Right lobe of liver (tissue), 6 donors: ENCODE measurements at regions not wholly inside any gene's neighbourhood (a gene's known extent, or its start where the extent isn't known, plus 50 kb on each side); places are given as distances from the start of the nearest gene placed in this dataset.

Experiments used
- ATAC-seq, 4 donors: fragments of 200-7000 bp; cut with Tn5 transposase; one replicate each; pipeline ENCODE4 v1.9.1; 2020; ENCODE audit warnings: mild to moderate bottlenecking in 4 of 4, moderate library complexity in 4 of 4
- DNase-seq, 3 donors: peaks; one replicate each; pipeline ENCODE4 v3.0.0-alpha.2; 2020
- H3K27ac ChIP-seq, 3 donors: fragments of 200-600 bp; one replicate each; pipeline ENCODE4 v1.8.0; 2022
- H3K27me3 ChIP-seq, 2 donors: fragments of 200-600 bp; one replicate each; pipeline ENCODE4 v1.8.0; 2022
- H3K36me3 ChIP-seq, 4 donors: fragments of 200-600 bp; sonication (generic) in 1 of 4; one replicate each; pipeline versions ENCODE4 v1.5.1 to v1.8.0; 2017 to 2022; ENCODE audit warnings: control low read depth in 1 of 4
- H3K4me1 ChIP-seq, 4 donors: fragments of 200-600 bp; sonication (generic) in 1 of 4; one replicate each; pipeline versions ENCODE4 v1.5.1 to v1.8.0; 2017 to 2022; ENCODE audit warnings: control low read depth in 1 of 4
- H3K4me3 ChIP-seq, 3 donors: fragments of 200-600 bp; one replicate each; pipeline ENCODE4 v1.8.0; 2022
- H3K9me3 ChIP-seq, 4 donors: fragments of 200-600 bp; sonication (generic) in 1 of 4; one replicate each; pipeline versions ENCODE4 v1.5.1 to v1.8.0; 2017 to 2022; ENCODE audit warnings: control low read depth in 1 of 4
- CTCF ChIP-seq, 4 donors: fragments of 200-600 bp in 3 of 4; fragments of 450-650 bp in 1 of 4; IDR thresholded peaks; one replicate each; pipeline versions ENCODE4 v1.5.1 to v1.8.0; 2016 to 2022; ENCODE audit warnings: antibody characterized with exemption in 4 of 4, mild to moderate bottlenecking in 2 of 4
- POLR2A ChIP-seq: fragments of 450-650 bp; IDR thresholded peaks from one replicate; pipeline ENCODE4 v1.6.1; 2017; ENCODE audit warnings: antibody characterized with exemption, mild to moderate bottlenecking
- WGBS: methylation state at CpG from one replicate; pipeline ENCODE4 v1.1.6; 2018; ENCODE audit warnings: low coverage, low lambda C conversion rate; ENCODE audit not compliant: insufficient coverage; ENCODE audit errors: missing lambda C conversion rate; 5-methylcytosine and 5-hydroxymethylcytosine counted together
- intact Hi-C, 2 donors: fragments of 100-400 bp; cut with DNase I; formaldehyde crosslinking; loops; one replicate each; pipeline versions ENCODE4 v1.11.2 to v1.14.1; 2022
- donor health status: DM: no; HTN: yes; CAD: no.
- donor health status: DM: no; HTN: no; CAD: no.
- donor health status: DM: no; HTN: no; CAD: no.
- donor health status: DM: no; HTN: yes; CAD: no.
- donor health status: DM: no; HTN: yes; CAD: no.

GRCh38 chr1:170864876-170865538 is 70.3 kb upstream of the MROH9 start:
- WGBS: 42% methylated on average over 2 of the region's 2 CpGs
- TF ChIP-seq POLR2A: no peak
- TF ChIP-seq CTCF (IDR thresholded peaks at IDR 0.05): no peak
- Histone ChIP-seq H3K4me1 (no peaks in the 10 kb centered on the region), H3K27me3 (no peaks in the 10 kb centered on the region), H3K36me3 (no peaks in the 10 kb centered on the region), H3K9me3 (no peaks in the 10 kb centered on the region), H3K27ac (no peak overlapping the region), H3K4me3 (no peak overlapping the region)
- intact Hi-C loops: no loop called here
- DNase-seq: no peak
- ATAC-seq: no peak

DNA sequence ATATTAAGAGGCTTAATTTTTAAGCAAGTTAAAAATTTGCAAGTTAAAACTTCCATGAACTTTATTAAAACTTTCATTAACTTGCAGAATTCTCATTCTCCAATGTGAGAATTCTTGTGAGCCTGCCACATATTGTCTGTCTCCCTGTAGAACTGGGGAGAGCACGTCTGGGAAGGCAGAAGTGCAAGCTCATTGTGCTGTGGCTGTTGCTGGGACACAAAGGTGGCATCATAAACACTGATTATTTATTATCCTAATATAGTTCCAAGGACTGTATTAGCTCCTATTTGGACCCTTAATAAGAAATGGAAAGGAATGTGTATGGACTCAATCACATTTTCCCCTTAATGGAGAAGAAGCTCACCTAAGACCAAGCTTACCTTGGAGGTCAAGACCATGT is 68.7 kb upstream of the MROH9 start:
- DNase-seq (no peak), ATAC-seq (no peak)
- TF ChIP-seq POLR2A (no peak), CTCF (IDR thresholded peaks at IDR 0.05) (no peak)
- WGBS: 19% methylated on average over 1 of the region's 1 CpG
- intact Hi-C loops: no loop called here
- H3K36me3 ChIP-seq: no peaks in the 10 kb centered on the region
- H3K27ac ChIP-seq: no peak overlapping the region
- no peak overlapping the region for H3K4me3 ChIP-seq
- no peaks in the 10 kb centered on the region for H3K9me3 ChIP-seq
- H3K4me1 ChIP-seq: no peaks in the 10 kb centered on the region
- no peaks in the 10 kb centered on the region for H3K27me3 ChIP-seq

GRCh38 chr1:170871868-170872267 is 63.5 kb upstream of the MROH9 start:
- DNase-seq (no peak), ATAC-seq (no peak)
- Histone ChIP-seq H3K4me1 (no peaks in the 10 kb centered on the region), H3K4me3 (no peak overlapping the region), H3K27ac (no peak overlapping the region), H3K36me3 (no peaks in the 10 kb centered on the region), H3K27me3 (no peaks in the 10 kb centered on the region), H3K9me3 (no peaks in the 10 kb centered on the region)
- intact Hi-C loops: no loop called here
- TF ChIP-seq POLR2A: no peak
- 53% methylated on average over 3 of the region's 3 CpGs for WGBS

DNA sequence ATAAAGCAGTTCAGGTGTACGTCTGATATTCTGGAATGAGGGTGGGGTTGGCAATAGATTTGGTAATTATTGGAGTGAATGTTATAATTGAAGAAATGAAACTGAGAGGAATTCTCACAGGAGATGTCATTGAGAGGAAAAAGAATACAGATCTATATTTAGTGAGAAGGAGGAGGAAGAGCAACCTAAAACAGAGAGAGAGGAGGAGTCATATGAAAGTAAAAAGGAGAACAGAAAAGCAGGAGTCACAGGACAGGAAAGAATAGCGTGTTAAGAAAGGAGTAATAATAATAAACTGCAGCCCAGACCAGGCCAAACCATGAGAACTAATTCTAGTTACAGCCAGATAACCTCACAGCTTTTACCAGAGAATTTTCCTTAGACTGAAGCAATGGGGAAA is 62.7 kb upstream of the MROH9 start:
- Histone ChIP-seq H3K36me3 (no peaks in the 10 kb centered on the region), H3K4me3 (no peak overlapping the region), H3K4me1 (no peaks in the 10 kb centered on the region), H3K27ac (no peak overlapping the region), H3K27me3 (no peaks in the 10 kb centered on the region), H3K9me3 (no peaks in the 10 kb centered on the region)
- intact Hi-C loops: no loop called here
- DNase-seq (no peak), ATAC-seq (no peak)
- 50% methylated on average over 2 of the region's 2 CpGs for WGBS
- TF ChIP-seq CTCF (IDR thresholded peaks at IDR 0.05) (no peak), POLR2A (no peak)

GRCh38 chr1:170874671-170875070 is 60.7 kb upstream of the MROH9 start:
- intact Hi-C loops: no loop called here
- TF ChIP-seq POLR2A: no peak
- no peak for TF ChIP-seq CTCF (IDR thresholded peaks at IDR 0.05)
- DNase-seq (no peak), ATAC-seq (no peak)
- Histone ChIP-seq H3K27me3 (peaks cover 0 to 3% of the 10 kb centered on the region in 2 donors), H3K36me3 (no peaks in the 10 kb centered on the region), H3K4me3 (no peak overlapping the region), H3K27ac (no peak overlapping the region), H3K9me3 (no peaks in the 10 kb centered on the region), H3K4me1 (no peaks in the 10 kb centered on the region)
- 67% methylated on average over 1 of the region's 1 CpG for WGBS
